ENCODE measurements at regions not wholly inside any gene's neighbourhood (a gene's known extent, or its start where the extent isn't known, plus 50 kb on each side); places are given as distances from the start of the nearest gene placed in this dataset.
A peak's percentile ranks its signal among the peaks of the same experiment; 100 is the strongest.

- Histone ChIP-seq H3K27me3 (ENCODE audit: control insufficient read depth, insufficient read depth, low read length) (no peaks in the 10 kb centered on the region), H3K9me3 (ENCODE audit: control insufficient read depth in 2 of 3, insufficient read depth in 1 of 3, low read length in 3 of 3) (no peaks in the 10 kb centered on the region), H3K4me3 (ENCODE audit: low read length in 3 of 3) (no peak overlapping the region), H3K27ac (ENCODE audit: low read depth in 2 of 2, low read length in 2 of 2) (no peak overlapping the region), H3K36me3 (ENCODE audit: control insufficient read depth in 2 of 3, insufficient read depth in 3 of 3, low read length in 3 of 3) (no peaks in the 10 kb centered on the region), H3K4me1 (ENCODE audit: control insufficient read depth in 2 of 3, insufficient read depth in 2 of 3, low read depth in 1 of 3, low read length in 3 of 3) (peaks cover 0 to 8% (median 3%) of the 10 kb centered on the region in 3 donors), H3K9ac (ENCODE audit: low read length in 3 of 3) (no peak overlapping the region)
- DNase-seq (no peak), FAIRE-seq (peak; percentile 60)
- TF ChIP-seq, protein P1, sequence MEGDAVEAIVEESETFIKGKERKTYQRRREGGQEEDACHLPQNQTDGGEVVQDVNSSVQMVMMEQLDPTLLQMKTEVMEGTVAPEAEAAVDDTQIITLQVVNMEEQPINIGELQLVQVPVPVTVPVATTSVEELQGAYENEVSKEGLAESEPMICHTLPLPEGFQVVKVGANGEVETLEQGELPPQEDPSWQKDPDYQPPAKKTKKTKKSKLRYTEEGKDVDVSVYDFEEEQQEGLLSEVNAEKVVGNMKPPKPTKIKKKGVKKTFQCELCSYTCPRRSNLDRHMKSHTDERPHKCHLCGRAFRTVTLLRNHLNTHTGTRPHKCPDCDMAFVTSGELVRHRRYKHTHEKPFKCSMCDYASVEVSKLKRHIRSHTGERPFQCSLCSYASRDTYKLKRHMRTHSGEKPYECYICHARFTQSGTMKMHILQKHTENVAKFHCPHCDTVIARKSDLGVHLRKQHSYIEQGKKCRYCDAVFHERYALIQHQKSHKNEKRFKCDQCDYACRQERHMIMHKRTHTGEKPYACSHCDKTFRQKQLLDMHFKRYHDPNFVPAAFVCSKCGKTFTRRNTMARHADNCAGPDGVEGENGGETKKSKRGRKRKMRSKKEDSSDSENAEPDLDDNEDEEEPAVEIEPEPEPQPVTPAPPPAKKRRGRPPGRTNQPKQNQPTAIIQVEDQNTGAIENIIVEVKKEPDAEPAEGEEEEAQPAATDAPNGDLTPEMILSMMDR (IDR thresholded peaks at IDR 0.05; ENCODE audit: borderline replicate concordance, extremely low read depth, insufficient read depth): no peak
- intact Hi-C loops (cut with DNase I): loop anchor here (5.0 kb wide), 1 partner anchor 191 kb away; no protein-coding TSS in a partner anchor
These were observed 81.7 kb upstream of the ABCC4 start for GRCh38 chr13:95382916-95383315.

- TF ChIP-seq, protein P1 (IDR thresholded peaks at IDR 0.05; ENCODE audit: borderline replicate concordance, extremely low read depth, insufficient read depth): no peak
These were observed 84.1 kb upstream of the ABCC4 start for GRCh38 chr13:95385373-95385772.

DNA sequence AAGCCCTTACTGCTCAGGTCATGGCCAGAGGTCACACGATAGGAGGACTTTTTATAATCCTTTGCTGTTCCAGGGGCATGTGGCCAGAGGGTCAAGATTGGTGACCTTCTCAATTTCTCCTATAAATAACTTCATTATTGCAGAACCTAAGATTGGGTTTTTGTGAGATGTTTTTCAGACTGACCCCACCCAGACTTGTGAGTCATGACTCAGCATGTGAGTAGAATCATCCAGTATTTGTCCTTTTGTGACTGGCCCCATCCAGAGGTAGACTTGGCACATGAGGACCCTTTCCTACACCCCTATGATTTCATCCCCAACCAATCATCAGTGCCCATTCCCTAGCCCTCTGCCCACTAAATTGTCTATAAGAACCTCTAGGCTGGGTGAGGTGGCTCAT is 84.5 kb upstream of the ABCC4 start:
- TF ChIP-seq, protein P1 (IDR thresholded peaks at IDR 0.05; ENCODE audit: borderline replicate concordance, extremely low read depth, insufficient read depth): no peak
- peaks cover 0 to 4% (median 0%) of the 10 kb centered on the region in 3 donors for H3K4me1 ChIP-seq (ENCODE audit: control insufficient read depth in 2 of 3, insufficient read depth in 2 of 3, low read depth in 1 of 3, low read length in 3 of 3)
- intact Hi-C loops (cut with DNase I): no loop called here
- no peak overlapping the region for H3K9ac ChIP-seq (ENCODE audit: low read length in 3 of 3)
- no peak overlapping the region for H3K27ac ChIP-seq (ENCODE audit: low read depth in 2 of 2, low read length in 2 of 2)
- FAIRE-seq: no peak
- no peaks in the 10 kb centered on the region for H3K9me3 ChIP-seq (ENCODE audit: control insufficient read depth in 2 of 3, insufficient read depth in 1 of 3, low read length in 3 of 3)
- no peak for DNase-seq
- H3K36me3 ChIP-seq (ENCODE audit: control insufficient read depth in 2 of 3, insufficient read depth in 3 of 3, low read length in 3 of 3): no peaks in the 10 kb centered on the region
- no peaks in the 10 kb centered on the region for H3K27me3 ChIP-seq (ENCODE audit: control insufficient read depth, insufficient read depth, low read length)
- H3K4me3 ChIP-seq (ENCODE audit: low read length in 3 of 3): no peak overlapping the region

More at GRCh38 chr13:95385373-95385772, 84.1 kb upstream of the ABCC4 start:
- H3K4me3 ChIP-seq (ENCODE audit: low read length in 3 of 3): no peak overlapping the region
- H3K4me1 ChIP-seq (ENCODE audit: control insufficient read depth in 2 of 3, insufficient read depth in 2 of 3, low read depth in 1 of 3, low read length in 3 of 3): peaks cover 0 to 6% (median 2%) of the 10 kb centered on the region in 3 donors
- H3K27ac ChIP-seq (ENCODE audit: low read depth in 2 of 2, low read length in 2 of 2): no peak overlapping the region
- H3K9ac ChIP-seq (ENCODE audit: low read length in 3 of 3): no peak overlapping the region
- FAIRE-seq: no peak
- H3K9me3 ChIP-seq (ENCODE audit: control insufficient read depth in 2 of 3, insufficient read depth in 1 of 3, low read length in 3 of 3): no peaks in the 10 kb centered on the region
- no peak for DNase-seq
- H3K36me3 ChIP-seq (ENCODE audit: control insufficient read depth in 2 of 3, insufficient read depth in 3 of 3, low read length in 3 of 3): no peaks in the 10 kb centered on the region
- H3K27me3 ChIP-seq (ENCODE audit: control insufficient read depth, insufficient read depth, low read length): no peaks in the 10 kb centered on the region
- intact Hi-C loops (cut with DNase I): no loop called here

- intact Hi-C loops (cut with DNase I): no loop called here
- H3K4me3 ChIP-seq (ENCODE audit: low read length in 3 of 3): no peak overlapping the region
- H3K27me3 ChIP-seq (ENCODE audit: control insufficient read depth, insufficient read depth, low read length): no peaks in the 10 kb centered on the region
- no peaks in the 10 kb centered on the region for H3K4me1 ChIP-seq (ENCODE audit: control insufficient read depth in 2 of 3, insufficient read depth in 2 of 3, low read depth in 1 of 3, low read length in 3 of 3)
- H3K9ac ChIP-seq (ENCODE audit: low read length in 3 of 3): no peak overlapping the region
- no peaks in the 10 kb centered on the region for H3K36me3 ChIP-seq (ENCODE audit: control insufficient read depth in 2 of 3, insufficient read depth in 3 of 3, low read length in 3 of 3)
- DNase-seq (no peak), FAIRE-seq (no peak)
- H3K9me3 ChIP-seq (ENCODE audit: control insufficient read depth in 2 of 3, insufficient read depth in 1 of 3, low read length in 3 of 3): no peaks in the 10 kb centered on the region
- no peak overlapping the region for H3K27ac ChIP-seq (ENCODE audit: low read depth in 2 of 2, low read length in 2 of 2)
- TF ChIP-seq, protein P1 (IDR thresholded peaks at IDR 0.05; ENCODE audit: borderline replicate concordance, extremely low read depth, insufficient read depth): no peak
These were observed 85.1 kb upstream of the ABCC4 start for GRCh38 chr13:95386370-95386769.
